H9 (cell line): ENCODE measurements at regions not wholly inside any gene's neighbourhood (a gene's known extent, or its start where the extent isn't known, plus 50 kb on each side); places are given as distances from the start of the nearest gene placed in this dataset.

Source experiments
- DNase-seq: peaks from one replicate; pipeline ENCODE4 v3.0.0-alpha.2; 2017
- H2AFZ ChIP-seq: one replicate; pipeline ENCODE4 v1.6.1; 2013; ENCODE audit warnings: mild to moderate bottlenecking, low read length, control low read depth, moderate library complexity
- H2AK5ac ChIP-seq: 2 replicates; pipeline ENCODE4 v1.6.1; 2013; ENCODE audit warnings: low read length, control low read depth, mixed read lengths; ENCODE audit not compliant: insufficient read length
- H2BK120ac ChIP-seq: one replicate; pipeline ENCODE4 v1.6.1; 2013; ENCODE audit warnings: low read depth, mild to moderate bottlenecking, low read length, control low read depth, inconsistent platforms; ENCODE audit not compliant: poor library complexity, severe bottlenecking
- H2BK12ac ChIP-seq: 2 replicates; pipeline ENCODE4 v1.6.1; 2013; ENCODE audit warnings: low read length, control low read depth, mixed read lengths, low read depth; ENCODE audit not compliant: insufficient read length
- H2BK15ac ChIP-seq: 2 replicates; pipeline ENCODE4 v1.6.1; 2013; ENCODE audit warnings: low read depth, low read length, control low read depth
- H2BK20ac ChIP-seq: one replicate; pipeline ENCODE4 v1.6.1; 2013; ENCODE audit warnings: low read depth, mild to moderate bottlenecking, low read length, control low read depth, inconsistent platforms; ENCODE audit not compliant: poor library complexity, severe bottlenecking
- H2BK5ac ChIP-seq: 2 replicates; pipeline ENCODE4 v1.6.1; 2013; ENCODE audit warnings: low read length, control low read depth, mixed read lengths; ENCODE audit not compliant: insufficient read length
- H3K14ac ChIP-seq: 2 replicates; pipeline ENCODE4 v1.6.1; 2013; ENCODE audit warnings: low read length, control low read depth; ENCODE audit not compliant: insufficient read depth
- H3K18ac ChIP-seq: 2 replicates; pipeline ENCODE4 v1.6.1; 2013; ENCODE audit warnings: low read depth, mild to moderate bottlenecking, mixed read lengths, low read length, control low read depth; ENCODE audit not compliant: insufficient read length
- H3K23ac ChIP-seq: 2 replicates; pipeline ENCODE4 v1.6.1; 2013; ENCODE audit warnings: low read length, control low read depth, mixed read lengths, low read depth; ENCODE audit not compliant: insufficient read length
- H3K23me2 ChIP-seq: 2 replicates; pipeline ENCODE4 v1.6.1; 2013; ENCODE audit warnings: low read depth, mild to moderate bottlenecking, mixed read lengths, low read length, control low read depth; ENCODE audit not compliant: insufficient read length, poor library complexity, severe bottlenecking
- H3K27ac ChIP-seq: 2 replicates; pipeline ENCODE4 v1.5.1; 2013; ENCODE audit warnings: low read length, control low read depth, mixed read lengths, low read depth; ENCODE audit not compliant: insufficient read length
- H3K27me3 ChIP-seq: 2 replicates; pipeline ENCODE4 v1.6.1; 2013; ENCODE audit warnings: low read length, control low read depth, inconsistent platforms; ENCODE audit not compliant: insufficient read depth
- H3K4ac ChIP-seq: 2 replicates; pipeline ENCODE4 v1.6.1; 2013; ENCODE audit warnings: low read depth, mild to moderate bottlenecking, control low read depth, inconsistent platforms, low read length, moderate library complexity
- H3K4me1 ChIP-seq: 2 replicates; pipeline ENCODE4 v1.6.1; 2013; ENCODE audit warnings: low read length, control low read depth, inconsistent platforms; ENCODE audit not compliant: insufficient read depth
- H3K4me2 ChIP-seq: 2 replicates; pipeline ENCODE4 v1.6.1; 2013; ENCODE audit warnings: low read length, control low read depth, mixed read lengths; ENCODE audit not compliant: insufficient read length, insufficient read depth
- H3K56ac ChIP-seq: 2 replicates; pipeline ENCODE4 v1.6.1; 2013; ENCODE audit warnings: low read depth, mild to moderate bottlenecking, mixed read lengths, low read length, control low read depth; ENCODE audit not compliant: insufficient read length
- H3K79me1 ChIP-seq: 2 replicates; pipeline ENCODE4 v1.6.1; 2013; ENCODE audit warnings: low read depth, mild to moderate bottlenecking, moderate library complexity, low read length, control low read depth, inconsistent platforms; ENCODE audit not compliant: insufficient read depth, poor library complexity, severe bottlenecking
- H3K79me2 ChIP-seq: 2 replicates; pipeline ENCODE4 v1.6.1; 2013; ENCODE audit warnings: low read length, control low read depth, inconsistent platforms; ENCODE audit not compliant: insufficient read depth
- H3K9ac ChIP-seq: 2 replicates; pipeline ENCODE4 v1.6.1; 2013; ENCODE audit warnings: low read length, control low read depth, mixed read lengths; ENCODE audit not compliant: insufficient read length; ENCODE audit errors: extremely low read depth
- H3K9me3 ChIP-seq: one replicate; pipeline ENCODE4 v1.6.1; 2013; ENCODE audit warnings: low read depth, low read length, inconsistent platforms; ENCODE audit not compliant: control insufficient read depth
- H3T11ph ChIP-seq: one replicate; pipeline ENCODE4 v1.6.1; 2013; ENCODE audit warnings: mild to moderate bottlenecking, low read length, control low read depth, inconsistent platforms
- H4K20me1 ChIP-seq: one replicate; pipeline ENCODE4 v1.6.1; 2013; ENCODE audit not compliant: control insufficient read depth, insufficient read length, insufficient read depth
- H4K5ac ChIP-seq: 2 replicates; pipeline ENCODE4 v1.6.1; 2013; ENCODE audit warnings: low read depth, mild to moderate bottlenecking, mixed read lengths, low read length, control low read depth; ENCODE audit not compliant: insufficient read length
- H4K8ac ChIP-seq: replicated peaks from 2 replicates; pipeline ENCODE4 v1.6.1; 2013; ENCODE audit warnings: low read length, control low read depth, mixed read lengths, low read depth; ENCODE audit not compliant: insufficient read length
- H4K91ac ChIP-seq: 2 replicates; pipeline ENCODE4 v1.6.1; 2013; ENCODE audit warnings: low read depth, mild to moderate bottlenecking, moderate library complexity, mixed read lengths, low read length, control low read depth; ENCODE audit not compliant: insufficient read length
- H3K27ac Mint-ChIP-seq, 3 experiments: 2 replicates in 2 of 3; 3 replicates in 1 of 3; pipeline ENCODE4 v1.8.0; 2020 to 2021; ENCODE audit warnings: mixed read lengths in 3 of 3, mild to moderate bottlenecking in 1 of 3, moderate library complexity in 1 of 3
- H3K27me3 Mint-ChIP-seq: 2 replicates; pipeline ENCODE4 v1.8.0; 2021; ENCODE audit warnings: low read depth, mild to moderate bottlenecking, moderate library complexity, mixed read lengths
- H3K36me3 Mint-ChIP-seq, 3 experiments: 2 replicates in 2 of 3; 3 replicates in 1 of 3; pipeline ENCODE4 v1.8.0; 2020 to 2021; ENCODE audit warnings: low read depth in 3 of 3, mixed read lengths in 3 of 3; ENCODE audit not compliant: insufficient read depth in 1 of 3
- H3K4me1 Mint-ChIP-seq, 2 experiments: 2 replicates each; pipeline ENCODE4 v1.8.0; 2020; ENCODE audit warnings: mixed read lengths in 2 of 2
- H3K4me3 Mint-ChIP-seq, 2 experiments: 2 replicates in 1 of 2; 3 replicates in 1 of 2; pipeline ENCODE4 v1.8.0; 2020 to 2021; ENCODE audit warnings: mild to moderate bottlenecking in 2 of 2, mixed read lengths in 2 of 2, moderate library complexity in 1 of 2
- H3K9me3 Mint-ChIP-seq, 2 experiments: 2 replicates in 1 of 2; 3 replicates in 1 of 2; pipeline ENCODE4 v1.8.0; 2020; ENCODE audit warnings: mild to moderate bottlenecking in 2 of 2, mixed read lengths in 2 of 2, moderate library complexity in 1 of 2
- CTCF ChIP-seq: fragments of 200-600 bp; sonication (generic); conservative IDR thresholded peaks from 3 replicates; pipeline ENCODE4 v1.8.0; 2021; ENCODE audit warnings: antibody characterized with exemption, mild to moderate bottlenecking
- WGBS: extraction: QIAGEN DNeasy Blood & Tissue Kit; methylation state at CpG from one replicate; pipeline ENCODE4 v1.1.7; 2013; ENCODE audit warnings: missing lambda C conversion rate, low lambda C conversion rate, mixed read lengths; ENCODE audit not compliant: insufficient read length; ENCODE audit errors: extremely low coverage; 5-methylcytosine and 5-hydroxymethylcytosine counted together

GRCh38 chr5:25614466-25614865, 969.7 kb upstream of the CDH10 start:
- Histone ChIP-seq H4K20me1 (no peaks in the 10 kb centered on the region), H3K56ac (no peak overlapping the region), H4K8ac (no peak overlapping the region), H3K4ac (no peak overlapping the region), H3K18ac (no peak overlapping the region), H4K5ac (no peak overlapping the region), H3K4me1 (no peaks in the 10 kb centered on the region), H2BK5ac (no peak overlapping the region), H2AFZ (no peak overlapping the region), H3K27me3 (no peaks in the 10 kb centered on the region), H3K79me1 (no peaks in the 10 kb centered on the region), H3K4me2 (no peak overlapping the region), H3K23me2 (no peaks in the 10 kb centered on the region), H3T11ph (no peak overlapping the region), H3K27ac (no peak overlapping the region), H2BK20ac (no peak overlapping the region), H2BK15ac (no peak overlapping the region), H3K9ac (no peak overlapping the region), H2BK12ac (no peak overlapping the region), H3K14ac (no peak overlapping the region), H2BK120ac (no peak overlapping the region), H4K91ac (no peak overlapping the region), H3K9me3 (no peaks in the 10 kb centered on the region), H3K79me2 (no peaks in the 10 kb centered on the region), H2AK5ac (no peak overlapping the region), H3K23ac (no peak overlapping the region)
- H3K27me3 Mint-ChIP-seq: no peaks in the 10 kb centered on the region
- no peak for TF ChIP-seq CTCF
- DNase-seq: no peak
- peaks cover 15 to 18% of the 10 kb centered on the region in 2 experiments for H3K9me3 Mint-ChIP-seq
- no peak overlapping the region for H3K4me3 Mint-ChIP-seq
- WGBS: no CpG with 5 or more reads among the region's 22 CpGs
- H3K4me1 Mint-ChIP-seq: no peaks in the 10 kb centered on the region
- H3K27ac Mint-ChIP-seq: no peak overlapping the region
- peaks cover 4 to 8% (median 7%) of the 10 kb centered on the region in 3 experiments for H3K36me3 Mint-ChIP-seq
